Ramos (cell line): ENCODE measurements at regions not wholly inside any gene's neighbourhood (a gene's known extent, or its start where the extent isn't known, plus 50 kb on each side); places are given as distances from the start of the nearest gene placed in this dataset.

Experiments
- in situ Hi-C: fragments of 300-500 bp; cut with MboI; formaldehyde crosslinking; loops from one replicate; pipeline ENCODE4 v1.14.3; 2022; ENCODE audit warnings: low sequenced_read_pairs; ENCODE audit not compliant: unreplicated experiment

GRCh38 chr20:4095639-4096038, 53.0 kb upstream of the SMOX start:
- in situ Hi-C loops = no loop called here

- in situ Hi-C loops = no loop called here
These were observed 56.8 kb upstream of the SMOX start for GRCh38 chr20:4091490-4092479.

GRCh38 chr20:4090756-4091489, 57.7 kb upstream of the SMOX start:
- in situ Hi-C loops = no loop called here

GRCh38 chr20:4089756-4090487, 58.7 kb upstream of the SMOX start:
- in situ Hi-C loops = no loop called here

GRCh38 chr20:4088766-4089165, 59.9 kb upstream of the SMOX start:
- in situ Hi-C loops = no loop called here

- in situ Hi-C loops = no loop called here
These were observed 60.7 kb upstream of the SMOX start for GRCh38 chr20:4087923-4088322.

- in situ Hi-C loops = no loop called here
These were observed 61.6 kb upstream of the SMOX start for GRCh38 chr20:4086771-4087687.

- in situ Hi-C loops = no loop called here
These were observed 63.9 kb upstream of the SMOX start for GRCh38 chr20:4084721-4085120.

- in situ Hi-C loops = no loop called here
These were observed 64.5 kb upstream of the SMOX start for GRCh38 chr20:4084096-4084495.

GRCh38 chr20:4083098-4083865, 65.3 kb upstream of the SMOX start:
- in situ Hi-C loops = no loop called here

GRCh38 chr20:4082406-4083097, 66.1 kb upstream of the SMOX start:
- in situ Hi-C loops = no loop called here

GRCh38 chr20:4081421-4081820, 66.1 kb upstream of the RNF24 start:
- in situ Hi-C loops = no loop called here

- in situ Hi-C loops = loop anchor here (10.0 kb wide), 1 partner anchor 292 kb away; the partner anchor contains the start of genes CENPB and SPEF1
These were observed 61.3 kb upstream of the RNF24 start for GRCh38 chr20:4076671-4077070.

- in situ Hi-C loops = loop anchor here (10.0 kb wide), 1 partner anchor 291 kb away; the partner anchor contains the start of genes CENPB and SPEF1
These were observed 60.7 kb upstream of the RNF24 start for GRCh38 chr20:4076033-4076432.

- in situ Hi-C loops = loop anchor here (10.0 kb wide), 1 partner anchor 290 kb away; the partner anchor contains the start of genes CENPB and SPEF1
These were observed 59.6 kb upstream of the RNF24 start for GRCh38 chr20:4074877-4075455.

- in situ Hi-C loops = loop anchor here (10.0 kb wide), 1 partner anchor 289 kb away; the partner anchor contains the start of genes CENPB and SPEF1
These were observed 58.7 kb upstream of the RNF24 start for GRCh38 chr20:4073852-4074741.
